B cell (primary cell): ENCODE measurements at regions not wholly inside any gene's neighbourhood (a gene's known extent, or its start where the extent isn't known, plus 50 kb on each side); places are given as distances from the start of the nearest gene placed in this dataset.

Experiments used
- ATAC-seq: fragments of 200-7000 bp; cut with Tn5 transposase; one replicate; pipeline ENCODE4 v1.10.0; 2021; ENCODE audit warnings: low read depth, mild to moderate bottlenecking, moderate number of reproducible peaks, moderate library complexity
- CTCF ChIA-PET: fragments of 350-600 bp; sonication (Branson Sonifier 250); formaldehyde crosslinking; loops from one replicate; lab custom pipeline; 2021; ENCODE audit warnings: antibody characterized with exemption, inconsistent platforms; lab: Charles Lee
- POLR2A ChIA-PET: fragments of 350-600 bp; sonication (Branson Sonifier 250); formaldehyde crosslinking; loops from one replicate; lab custom pipeline; 2021; ENCODE audit warnings: antibody characterized with exemption; lab: Charles Lee
- DNase-seq: peaks from one replicate; pipeline ENCODE4 v3.0.0; 2013
- H2AFZ ChIP-seq: 2 replicates; pipeline ENCODE4 v1.6.1; 2012; ENCODE audit warnings: mild to moderate bottlenecking, low read depth, low read length; ENCODE audit not compliant: insufficient read depth, poor library complexity, severe bottlenecking
- H3K27ac ChIP-seq, 2 donors: 1 replicate in 1 of 2; 2 replicates in 1 of 2; pipeline ENCODE4 v1.5.1; 2012 to 2013; ENCODE audit warnings: low read length in 2 of 2, mild to moderate bottlenecking in 2 of 2, moderate library complexity in 1 of 2
- H3K27me3 ChIP-seq, 4 experiments: fragments of 200-600 bp in 1 of 4; sonication (generic) in 1 of 4; replicated peaks in 1 of 4; 1 replicate in 2 of 4; 2 replicates in 2 of 4; pipeline versions ENCODE4 v1.6.1 to v1.7.0; 2013 to 2016; ENCODE audit warnings: low read length in 3 of 4, mild to moderate bottlenecking in 2 of 4, mixed read lengths in 1 of 4, moderate library complexity in 1 of 4; ENCODE audit not compliant: insufficient read depth in 4 of 4, control insufficient read depth in 3 of 4; ENCODE audit errors: control extremely low read depth in 1 of 4
- H3K36me3 ChIP-seq, 2 experiments: replicated peaks in 1 of 2; 1 replicate in 1 of 2; 2 replicates in 1 of 2; pipeline versions ENCODE4 v1.6.1 to v1.7.1; 2013; ENCODE audit warnings: low read length in 1 of 2; ENCODE audit not compliant: insufficient read depth in 2 of 2, control insufficient read depth in 1 of 2; ENCODE audit errors: control extremely low read depth in 1 of 2, extremely low read depth in 1 of 2
- H3K4me1 ChIP-seq, 2 donors: fragments of 200-600 bp in 1 of 2; sonication (generic) in 1 of 2; 1 replicate in 1 of 2; 2 replicates in 1 of 2; pipeline versions ENCODE4 v1.5.1 to v1.6.1; 2013 to 2017; ENCODE audit warnings: low read length in 2 of 2; ENCODE audit not compliant: control insufficient read depth in 2 of 2, insufficient read depth in 2 of 2
- H3K4me2 ChIP-seq: replicated peaks from 2 replicates; pipeline ENCODE3; 2012; ENCODE audit warnings: mild to moderate bottlenecking, low read depth, low read length; ENCODE audit not compliant: poor library complexity, severe bottlenecking
- H3K4me3 ChIP-seq, 5 experiments: fragments of 200-600 bp in 1 of 5; sonication (generic) in 1 of 5; 1 replicate in 3 of 5; 2 replicates in 2 of 5; pipeline versions ENCODE4 v1.5.1 to v1.7.0; 2011 to 2016; ENCODE audit warnings: low read length in 4 of 5, mild to moderate bottlenecking in 4 of 5, low read depth in 2 of 5, control low read depth in 1 of 5, moderate library complexity in 1 of 5; ENCODE audit not compliant: insufficient read depth in 1 of 5; ENCODE audit errors: control extremely low read depth in 1 of 5, extremely low read depth in 1 of 5
- H3K79me2 ChIP-seq: fragments of 200-600 bp; sonication (generic); one replicate; pipeline ENCODE4 v1.6.0; 2016; ENCODE audit warnings: low read length; ENCODE audit not compliant: control insufficient read depth, insufficient read depth
- H3K9ac ChIP-seq: fragments of 200-600 bp; sonication (generic); 2 replicates; pipeline ENCODE4 v1.6.1; 2017; ENCODE audit warnings: mild to moderate bottlenecking, low read length, moderate library complexity
- H3K9me3 ChIP-seq, 3 donors: one replicate each; pipeline versions ENCODE4 v1.6.1 to v1.7.1; 2013; ENCODE audit warnings: low read length in 2 of 3; ENCODE audit not compliant: control insufficient read depth in 2 of 3, insufficient read depth in 1 of 3; ENCODE audit errors: control extremely low read depth in 1 of 3
- H4K20me1 ChIP-seq: 2 replicates; pipeline ENCODE4 v1.6.0; 2012; ENCODE audit warnings: mild to moderate bottlenecking, low read length; ENCODE audit not compliant: insufficient read depth, control insufficient read depth, poor library complexity, severe bottlenecking
- H3K27ac Mint-ChIP-seq: one replicate; pipeline ENCODE4 v1.8.0; 2021; ENCODE audit warnings: mixed read lengths
- H3K27me3 Mint-ChIP-seq: one replicate; pipeline ENCODE4 v1.8.0; 2021; ENCODE audit warnings: mixed read lengths
- H3K4me1 Mint-ChIP-seq: one replicate; pipeline ENCODE4 v1.8.0; 2021; ENCODE audit warnings: mixed read lengths
- H3K4me3 Mint-ChIP-seq: one replicate; pipeline ENCODE4 v1.8.0; 2021; ENCODE audit warnings: mixed read lengths
- H3K9me3 Mint-ChIP-seq: one replicate; pipeline ENCODE4 v1.8.0; 2022; ENCODE audit warnings: mixed read lengths; ENCODE audit not compliant: insufficient read depth
- CTCF ChIP-seq: fragments of 200-600 bp; IDR thresholded peaks from one replicate; pipeline ENCODE4 v1.8.0; 2022; ENCODE audit warnings: antibody characterized with exemption, mild to moderate bottlenecking
- EZH2 ChIP-seq: IDR thresholded peaks from 2 replicates; pipeline ENCODE4 v1.6.1; 2012; ENCODE audit warnings: borderline replicate concordance, low read depth, mild to moderate bottlenecking, moderate library complexity, low read length; ENCODE audit not compliant: insufficient read depth, poor library complexity, severe bottlenecking
- WGBS: methylation state at CpG from one replicate; pipeline ENCODE4 v1.1.5; 2013; ENCODE audit warnings: missing lambda C conversion rate; ENCODE audit not compliant: insufficient coverage; 5-methylcytosine and 5-hydroxymethylcytosine counted together
- intact Hi-C: fragments of 100-400 bp; cut with micrococcal nuclease; formaldehyde crosslinking; loops from one replicate; pipeline ENCODE4 v1.10.0; 2022

- ATAC-seq (no peak), DNase-seq (no peak)
- no peak overlapping the region for H3K27ac Mint-ChIP-seq
- H3K4me1 ChIP-seq, result no peaks in the 10 kb centered on the region
- H2AFZ ChIP-seq, result no peak overlapping the region
- H3K4me3 ChIP-seq, result no peak overlapping the region
- ChIA-PET POLR2A (no interaction called here), CTCF (no interaction called here)
- 60% methylated on average over 1 of the region's 3 CpGs for WGBS
- no peak overlapping the region for H3K4me2 ChIP-seq
- peaks cover 4% of the 10 kb centered on the region for H3K9me3 Mint-ChIP-seq
- H3K9ac ChIP-seq, result no peak overlapping the region
- no peaks in the 10 kb centered on the region for H3K27me3 Mint-ChIP-seq
- no peaks in the 10 kb centered on the region for H3K4me1 Mint-ChIP-seq
- H3K4me3 Mint-ChIP-seq, result no peak overlapping the region
- H3K27me3 ChIP-seq, result no peaks in the 10 kb centered on the region
- H3K27ac ChIP-seq, result no peak overlapping the region
- H3K79me2 ChIP-seq, result no peaks in the 10 kb centered on the region
- intact Hi-C loops, result no loop called here
- H4K20me1 ChIP-seq, result no peaks in the 10 kb centered on the region
- H3K9me3 ChIP-seq, result peaks cover 0 to 14% (median 0%) of the 10 kb centered on the region in 3 donors
- H3K36me3 ChIP-seq, result no peaks in the 10 kb centered on the region
- no peak for TF ChIP-seq CTCF
- TF ChIP-seq EZH2, result no peak
Measured at GRCh38 chr16:5500526-5500925, 402.9 kb upstream of the EEF2KMT start.

DNA sequence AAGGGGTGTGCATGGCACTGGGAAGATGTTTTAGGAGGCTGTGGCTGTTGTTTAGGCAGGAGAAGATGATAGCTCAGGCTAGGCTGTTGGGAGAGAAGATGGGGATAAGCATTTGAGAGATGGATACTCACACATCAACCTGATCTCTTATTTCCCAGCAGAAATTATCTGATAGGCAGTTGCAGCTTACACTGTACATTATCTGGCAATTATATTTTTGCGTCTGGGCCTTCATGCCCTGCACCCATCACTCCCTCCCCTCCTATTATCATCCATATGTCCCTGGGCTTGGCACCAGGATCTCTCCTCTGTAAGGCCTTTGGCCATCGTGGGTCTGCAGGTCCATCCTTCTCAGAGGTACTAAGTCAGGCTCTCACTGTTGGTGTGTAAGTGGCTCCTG lies 401.0 kb upstream of the EEF2KMT start:
- 100% methylated on average over 1 of the region's 2 CpGs for whole genome bisulfite sequencing
- TF ChIP-seq EZH2 (no peak), CTCF (no peak)
- Histone ChIP-seq H3K4me3 (no peak overlapping the region), H3K9me3 (peaks cover 0 to 18% (median 0%) of the 10 kb centered on the region in 3 donors), H3K36me3 (no peaks in the 10 kb centered on the region), H3K4me1 (no peaks in the 10 kb centered on the region), H2AFZ (no peak overlapping the region), H4K20me1 (no peaks in the 10 kb centered on the region), H3K27ac (no peak overlapping the region), H3K9ac (no peak overlapping the region), H3K4me2 (no peak overlapping the region), H3K27me3 (no peaks in the 10 kb centered on the region), H3K79me2 (no peaks in the 10 kb centered on the region)
- ChIA-PET POLR2A (no interaction called here), CTCF (no interaction called here)
- peaks cover 3% of the 10 kb centered on the region for H3K27me3 Mint-ChIP-seq
- ATAC-seq (no peak), DNase-seq (no peak)
- H3K4me1 Mint-ChIP-seq, result no peaks in the 10 kb centered on the region
- H3K4me3 Mint-ChIP-seq, result no peak overlapping the region
- no peak overlapping the region for H3K27ac Mint-ChIP-seq
- intact Hi-C loops, result no loop called here
- H3K9me3 Mint-ChIP-seq, result peaks cover 4% of the 10 kb centered on the region
